ENCODE measurements at regions not wholly inside any gene's neighbourhood (a gene's known extent, or its start where the extent isn't known, plus 50 kb on each side); places are given as distances from the start of the nearest gene placed in this dataset.

DNA sequence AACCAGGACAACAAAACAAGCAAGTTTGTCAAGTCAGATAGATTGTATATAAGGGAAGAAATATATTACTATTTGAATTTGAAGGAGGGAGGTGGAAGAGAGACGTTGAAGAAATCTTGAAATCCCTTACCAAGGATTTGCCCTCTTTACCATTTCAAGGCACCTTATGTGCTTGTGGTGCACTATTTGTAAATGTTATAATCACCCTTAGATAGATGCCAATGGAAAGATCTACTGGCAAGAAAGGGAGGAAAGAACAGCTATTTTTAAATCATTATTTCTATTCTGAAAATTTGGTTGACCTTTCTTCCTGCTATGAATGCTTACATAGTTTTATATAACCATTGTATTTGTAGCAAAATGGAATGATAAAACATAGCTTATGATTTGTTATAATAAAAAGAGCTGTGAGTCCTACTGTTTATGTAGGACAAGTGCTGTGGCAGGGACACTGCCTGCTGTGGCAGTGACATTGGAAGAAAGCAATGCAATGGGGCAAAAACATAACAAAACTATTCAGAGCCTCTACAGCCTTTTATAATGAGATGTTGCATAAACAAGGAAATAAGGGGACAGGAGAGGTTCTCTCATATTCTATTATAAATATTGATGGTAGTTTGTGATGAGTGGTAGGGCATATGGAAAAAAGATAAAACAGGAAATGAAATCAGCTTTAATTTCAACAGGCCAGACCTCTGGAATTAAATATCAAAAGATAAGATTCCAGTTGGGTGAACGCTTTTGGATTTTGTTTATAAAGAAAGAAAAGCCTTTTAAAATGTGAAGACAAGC lies 1145.2 kb upstream of the GJE1 start:
- TF ChIP-seq, protein P1, sequence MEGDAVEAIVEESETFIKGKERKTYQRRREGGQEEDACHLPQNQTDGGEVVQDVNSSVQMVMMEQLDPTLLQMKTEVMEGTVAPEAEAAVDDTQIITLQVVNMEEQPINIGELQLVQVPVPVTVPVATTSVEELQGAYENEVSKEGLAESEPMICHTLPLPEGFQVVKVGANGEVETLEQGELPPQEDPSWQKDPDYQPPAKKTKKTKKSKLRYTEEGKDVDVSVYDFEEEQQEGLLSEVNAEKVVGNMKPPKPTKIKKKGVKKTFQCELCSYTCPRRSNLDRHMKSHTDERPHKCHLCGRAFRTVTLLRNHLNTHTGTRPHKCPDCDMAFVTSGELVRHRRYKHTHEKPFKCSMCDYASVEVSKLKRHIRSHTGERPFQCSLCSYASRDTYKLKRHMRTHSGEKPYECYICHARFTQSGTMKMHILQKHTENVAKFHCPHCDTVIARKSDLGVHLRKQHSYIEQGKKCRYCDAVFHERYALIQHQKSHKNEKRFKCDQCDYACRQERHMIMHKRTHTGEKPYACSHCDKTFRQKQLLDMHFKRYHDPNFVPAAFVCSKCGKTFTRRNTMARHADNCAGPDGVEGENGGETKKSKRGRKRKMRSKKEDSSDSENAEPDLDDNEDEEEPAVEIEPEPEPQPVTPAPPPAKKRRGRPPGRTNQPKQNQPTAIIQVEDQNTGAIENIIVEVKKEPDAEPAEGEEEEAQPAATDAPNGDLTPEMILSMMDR (IDR thresholded peaks at IDR 0.05; ENCODE audit: poor library complexity, severe bottlenecking) = no peak
- Histone ChIP-seq H3K27ac (ENCODE audit: poor library complexity, severe bottlenecking) (no peak overlapping the region), H3K4me1 (ENCODE audit: insufficient read depth, poor library complexity, severe bottlenecking) (no peaks in the 10 kb centered on the region), H3K4me3 (ENCODE audit: severe bottlenecking) (no peak overlapping the region), H3K9me3 (ENCODE audit: severe bottlenecking) (no peaks in the 10 kb centered on the region), H3K36me3 (ENCODE audit: low read depth) (no peaks in the 10 kb centered on the region), H3K27me3 (ENCODE audit: insufficient read depth, poor library complexity, severe bottlenecking) (no peaks in the 10 kb centered on the region)
- DNase-seq (ENCODE audit: low spot score) = no peak
- ATAC-seq (ENCODE audit: low read depth) = no peak

DNA sequence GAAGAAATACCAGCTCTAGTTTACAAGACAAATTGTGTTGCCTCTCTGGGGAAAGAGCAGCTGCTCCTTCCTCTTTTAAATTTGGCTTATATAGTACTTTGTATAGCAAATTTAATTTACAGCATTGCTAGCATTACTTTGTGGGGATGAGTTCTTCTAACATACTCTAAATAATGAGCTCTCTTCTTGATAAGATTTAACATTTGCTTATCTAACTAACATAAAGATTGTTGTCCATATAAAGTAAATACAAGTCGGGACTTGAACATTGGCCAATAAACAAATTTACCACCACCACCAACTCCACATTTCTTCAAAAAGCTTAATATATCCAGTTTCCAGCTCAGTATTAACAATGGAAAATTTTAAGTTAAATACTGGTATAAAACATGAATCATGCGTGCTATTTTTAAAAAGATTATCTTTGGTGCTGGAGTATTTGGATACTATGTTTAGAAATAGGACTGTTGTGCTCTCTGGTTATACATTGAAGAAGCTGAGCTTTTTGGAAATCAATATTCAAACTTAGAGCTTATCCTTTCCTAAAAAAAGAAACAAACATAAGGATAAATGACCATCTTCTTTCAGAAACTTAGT lies 1146.9 kb upstream of the GJE1 start:
- TF ChIP-seq, protein P1 (IDR thresholded peaks at IDR 0.05; ENCODE audit: poor library complexity, severe bottlenecking) = no peak
- ATAC-seq (ENCODE audit: low read depth) (no peak), DNase-seq (ENCODE audit: low spot score) (no peak)
- no peak overlapping the region for H3K27ac ChIP-seq (ENCODE audit: poor library complexity, severe bottlenecking)
- H3K36me3 ChIP-seq (ENCODE audit: low read depth) = no peaks in the 10 kb centered on the region
- no peaks in the 10 kb centered on the region for H3K9me3 ChIP-seq (ENCODE audit: severe bottlenecking)
- no peaks in the 10 kb centered on the region for H3K27me3 ChIP-seq (ENCODE audit: insufficient read depth, poor library complexity, severe bottlenecking)
- no peaks in the 10 kb centered on the region for H3K4me1 ChIP-seq (ENCODE audit: insufficient read depth, poor library complexity, severe bottlenecking)
- no peak overlapping the region for H3K4me3 ChIP-seq (ENCODE audit: severe bottlenecking)

DNA sequence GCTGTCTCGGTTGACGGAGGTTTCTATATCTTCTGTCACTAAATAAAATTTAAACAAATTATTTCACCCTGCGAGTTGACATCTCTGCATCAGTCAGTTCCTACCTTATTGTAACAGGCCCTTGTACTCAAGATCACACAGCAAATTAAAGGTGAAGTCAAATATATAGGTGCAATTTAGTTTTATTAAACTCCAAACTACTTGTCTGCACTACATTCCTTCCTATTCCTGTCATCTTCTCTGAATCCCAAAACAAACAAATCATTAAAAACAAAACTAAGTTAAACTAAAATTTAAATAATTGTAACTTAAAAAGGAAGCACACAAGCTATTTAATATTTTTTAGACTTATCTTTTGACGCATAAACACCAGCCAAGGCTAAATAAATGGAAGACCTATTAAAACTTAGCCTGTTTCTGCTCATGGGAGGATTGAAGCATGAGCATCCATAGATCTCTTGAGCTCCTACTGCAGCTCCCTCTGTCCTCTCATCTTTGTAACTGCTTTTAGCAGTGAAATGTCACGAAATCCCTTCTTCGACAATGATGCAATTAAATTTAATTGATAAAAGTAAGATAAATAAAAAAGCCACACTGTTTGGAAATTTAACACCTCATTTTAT lies 1152.3 kb upstream of the GJE1 start:
- H3K27ac ChIP-seq (ENCODE audit: poor library complexity, severe bottlenecking) = no peak overlapping the region
- no peaks in the 10 kb centered on the region for H3K27me3 ChIP-seq (ENCODE audit: insufficient read depth, poor library complexity, severe bottlenecking)
- DNase-seq (ENCODE audit: low spot score) (no peak), ATAC-seq (ENCODE audit: low read depth) (no peak)
- TF ChIP-seq, protein P1 (IDR thresholded peaks at IDR 0.05; ENCODE audit: poor library complexity, severe bottlenecking) = no peak
- no peaks in the 10 kb centered on the region for H3K4me1 ChIP-seq (ENCODE audit: insufficient read depth, poor library complexity, severe bottlenecking)
- no peak overlapping the region for H3K4me3 ChIP-seq (ENCODE audit: severe bottlenecking)
- H3K36me3 ChIP-seq (ENCODE audit: low read depth) = no peaks in the 10 kb centered on the region
- H3K9me3 ChIP-seq (ENCODE audit: severe bottlenecking) = no peaks in the 10 kb centered on the region

DNA sequence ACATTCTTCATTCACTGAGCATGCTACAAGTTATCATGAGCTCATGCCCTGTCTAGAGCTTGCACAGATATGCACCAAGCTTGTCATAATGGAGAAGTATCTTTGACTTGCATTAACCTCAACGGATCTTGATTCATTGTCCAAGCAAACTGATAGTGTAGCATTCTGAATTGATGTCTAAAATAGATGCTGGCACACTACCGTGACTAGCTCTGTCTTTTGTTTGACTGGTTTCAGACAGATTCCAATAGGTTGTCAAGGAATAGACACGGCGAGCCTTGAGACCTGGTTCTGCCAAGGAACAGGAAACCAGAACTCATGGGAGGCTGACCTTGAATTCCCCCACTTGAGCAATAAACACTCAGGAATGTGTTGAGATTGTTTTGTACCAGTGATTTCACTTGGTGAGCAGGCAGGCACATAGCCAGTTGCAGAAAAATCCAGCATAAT lies 1153.1 kb upstream of the GJE1 start:
- Histone ChIP-seq H3K4me1 (ENCODE audit: insufficient read depth, poor library complexity, severe bottlenecking) (no peaks in the 10 kb centered on the region), H3K4me3 (ENCODE audit: severe bottlenecking) (no peak overlapping the region), H3K27ac (ENCODE audit: poor library complexity, severe bottlenecking) (no peak overlapping the region), H3K9me3 (ENCODE audit: severe bottlenecking) (no peaks in the 10 kb centered on the region), H3K27me3 (ENCODE audit: insufficient read depth, poor library complexity, severe bottlenecking) (no peaks in the 10 kb centered on the region), H3K36me3 (ENCODE audit: low read depth) (no peaks in the 10 kb centered on the region)
- no peak for DNase-seq (ENCODE audit: low spot score)
- ATAC-seq (ENCODE audit: low read depth) = no peak; the same call in 2 of the 3 replicates
- TF ChIP-seq, protein P1 (IDR thresholded peaks at IDR 0.05; ENCODE audit: poor library complexity, severe bottlenecking) = no peak

All from RWPE2 (cell line).